H1 (cell line): ENCODE measurements at regions not wholly inside any gene's neighbourhood (a gene's known extent, or its start where the extent isn't known, plus 50 kb on each side); places are given as distances from the start of the nearest gene placed in this dataset.
"Not testable (repeated sequence)": the region's sequence is repeated elsewhere in the genome, so short reads cannot be mapped to it uniquely, and the experiment has no call there.

Source experiments
- CTCF ChIA-PET: fragments of 300-600 bp; sonication (Branson Sonifier 250); formaldehyde crosslinking; loops from one replicate; lab custom pipeline; 2021; ENCODE audit not compliant: partially characterized antibody; lab: Charles Lee
- POLR2A ChIA-PET: fragments of 300-600 bp; sonication (Branson Sonifier 250); formaldehyde crosslinking; loops from one replicate; lab custom pipeline; 2021; ENCODE audit warnings: inconsistent platforms; ENCODE audit not compliant: partially characterized antibody; lab: Charles Lee
- DNase-seq, 2 experiments: peaks; one replicate each; pipeline versions ENCODE4 v3.0.0 to v3.0.0-alpha.2; 2010 to 2022; ENCODE audit warnings: low spot score in 2 of 2, low read depth in 1 of 2, mixed read lengths in 1 of 2
- FAIRE-seq: peaks from 2 replicates; lab custom pipeline; 2011; peaks lifted over from hg19 to GRCh38; lab: Jason Lieb, UNC
- H2AFZ ChIP-seq: 2 replicates; pipeline ENCODE4 v1.8.1; 2012; ENCODE audit warnings: low read length, inconsistent platforms
- H2AK5ac ChIP-seq: 2 replicates; pipeline ENCODE4 v1.6.1; 2013; ENCODE audit warnings: low read depth, low read length
- H2BK120ac ChIP-seq: replicated peaks from 2 replicates; pipeline ENCODE3; 2013; ENCODE audit warnings: low read depth, low read length, inconsistent platforms
- H2BK12ac ChIP-seq: 2 replicates; pipeline ENCODE4 v1.6.1; 2013; ENCODE audit warnings: low read depth, low read length
- H2BK15ac ChIP-seq: 2 replicates; pipeline ENCODE4 v1.6.1; 2013; ENCODE audit warnings: low read length
- H2BK20ac ChIP-seq: 2 replicates; pipeline ENCODE4 v1.6.1; 2013; ENCODE audit warnings: low read length
- H2BK5ac ChIP-seq: 2 replicates; pipeline ENCODE4 v1.6.1; 2013; ENCODE audit warnings: low read depth, low read length
- H3K14ac ChIP-seq: 2 replicates; pipeline ENCODE4 v1.6.1; 2013; ENCODE audit warnings: inconsistent platforms; ENCODE audit not compliant: insufficient read length
- H3K18ac ChIP-seq: 2 replicates; pipeline ENCODE4 v1.6.1; 2013; ENCODE audit warnings: low read length; ENCODE audit errors: extremely low read depth
- H3K23ac ChIP-seq: 2 replicates; pipeline ENCODE4 v1.6.1; 2013; ENCODE audit warnings: inconsistent platforms; ENCODE audit not compliant: insufficient read length
- H3K23me2 ChIP-seq: 2 replicates; pipeline ENCODE4 v1.6.1; 2013; ENCODE audit warnings: low read depth, low read length
- H3K27ac ChIP-seq: 2 replicates; pipeline ENCODE4 v1.6.1; 2011; ENCODE audit warnings: low read depth, low read length, inconsistent platforms
- H3K27me3 ChIP-seq, 4 experiments: replicated peaks in 1 of 4; 1 replicate in 1 of 4; 2 replicates in 3 of 4; pipeline versions ENCODE4 v1.6.1 to v1.8.1; 2011 to 2013; ENCODE audit warnings: low read length in 3 of 4, mild to moderate bottlenecking in 3 of 4, inconsistent platforms in 2 of 4, mixed read lengths in 2 of 4, moderate library complexity in 1 of 4; ENCODE audit not compliant: control insufficient read depth in 3 of 4, insufficient read depth in 3 of 4; ENCODE audit errors: extremely low read depth in 1 of 4
- H3K36me3 ChIP-seq, 4 experiments: 2 replicates each; pipeline versions ENCODE4 v1.6.1 to v1.8.1; 2011 to 2013; ENCODE audit warnings: mild to moderate bottlenecking in 4 of 4, low read length in 3 of 4, moderate library complexity in 2 of 4, control low read depth in 1 of 4, inconsistent platforms in 1 of 4; ENCODE audit not compliant: insufficient read depth in 4 of 4, control insufficient read depth in 2 of 4
- H3K4ac ChIP-seq: replicated peaks from 2 replicates; pipeline ENCODE3; 2013; ENCODE audit warnings: low read length, low read depth, mixed read lengths, inconsistent platforms; ENCODE audit not compliant: insufficient read length
- H3K4me1 ChIP-seq, 4 experiments: replicated peaks in 1 of 4; 1 replicate in 1 of 4; 2 replicates in 3 of 4; pipeline versions ENCODE4 v1.6.1 to v1.8.1; 2011 to 2013; ENCODE audit warnings: low read length in 3 of 4, inconsistent platforms in 2 of 4, mixed read lengths in 1 of 4; ENCODE audit not compliant: insufficient read depth in 4 of 4, control insufficient read depth in 3 of 4
- H3K4me2 ChIP-seq, 2 experiments: 2 replicates each; pipeline versions ENCODE4 v1.6.1 to v1.8.1; 2011 to 2013; ENCODE audit warnings: low read depth in 2 of 2, low read length in 2 of 2, control low read depth in 1 of 2, inconsistent platforms in 1 of 2, mild to moderate bottlenecking in 1 of 2; ENCODE audit not compliant: insufficient read depth in 1 of 2
- H3K4me3 ChIP-seq, 4 experiments: fragments of 200-600, 300-600 bp in 1 of 4; sonication (generic), shearing (Covaris generic), sonication (Bioruptor Twin) in 1 of 4; 2 replicates each; pipeline versions ENCODE4 v1.5.1 to v1.8.1; 2011 to 2016; ENCODE audit warnings: low read length in 4 of 4, low read depth in 3 of 4, control low read depth in 2 of 4, inconsistent platforms in 2 of 4, mild to moderate bottlenecking in 2 of 4, mixed read lengths in 1 of 4, moderate library complexity in 1 of 4; ENCODE audit not compliant: insufficient read depth in 2 of 4; ENCODE audit errors: extremely low read depth in 1 of 4
- H3K56ac ChIP-seq: replicated peaks from 2 replicates; pipeline ENCODE3; 2013; ENCODE audit warnings: low read depth, mild to moderate bottlenecking, mixed read lengths, low read length, inconsistent platforms; ENCODE audit not compliant: insufficient read length
- H3K79me1 ChIP-seq: 2 replicates; pipeline ENCODE4 v1.6.1; 2013; ENCODE audit warnings: low read depth, low read length, control low read depth
- H3K79me2 ChIP-seq, 2 experiments: 2 replicates each; pipeline versions ENCODE4 v1.6.1 to v1.8.1; 2012 to 2013; ENCODE audit warnings: low read length in 2 of 2, mild to moderate bottlenecking in 2 of 2, inconsistent platforms in 1 of 2; ENCODE audit not compliant: insufficient read depth in 2 of 2, control insufficient read depth in 1 of 2
- H3K9ac ChIP-seq, 4 experiments: replicated peaks in 1 of 4; 1 replicate in 1 of 4; 2 replicates in 3 of 4; pipeline versions ENCODE4 v1.6.1 to v1.8.1; 2011 to 2013; ENCODE audit warnings: low read depth in 3 of 4, low read length in 3 of 4, control low read depth in 2 of 4, mild to moderate bottlenecking in 2 of 4, moderate library complexity in 2 of 4, inconsistent platforms in 1 of 4; ENCODE audit errors: extremely low read depth in 1 of 4
- H3K9me3 ChIP-seq, 2 experiments: 2 replicates each; pipeline versions ENCODE4 v1.6.1 to v1.8.1; 2012 to 2013; ENCODE audit warnings: mild to moderate bottlenecking in 2 of 2, moderate library complexity in 2 of 2, control low read depth in 1 of 2, inconsistent platforms in 1 of 2, low read depth in 1 of 2, low read length in 1 of 2, mixed read lengths in 1 of 2; ENCODE audit not compliant: insufficient read depth in 2 of 2
- H4K20me1 ChIP-seq, 2 experiments: replicated peaks in 1 of 2; 2 replicates each; pipeline versions ENCODE3 to v1.8.1; 2011 to 2013; ENCODE audit warnings: inconsistent platforms in 2 of 2, low read length in 2 of 2, mild to moderate bottlenecking in 1 of 2; ENCODE audit not compliant: insufficient read depth in 2 of 2, control insufficient read depth in 1 of 2
- H4K5ac ChIP-seq: 2 replicates; pipeline ENCODE4 v1.6.1; 2013; ENCODE audit warnings: low read length, low read depth, mixed read lengths, inconsistent platforms; ENCODE audit not compliant: insufficient read length
- H4K8ac ChIP-seq: 2 replicates; pipeline ENCODE4 v1.8.0; 2013; ENCODE audit warnings: mild to moderate bottlenecking, moderate library complexity, low read length, inconsistent platforms; ENCODE audit not compliant: insufficient read depth; ENCODE audit errors: extremely low read depth
- H4K91ac ChIP-seq: replicated peaks from 2 replicates; pipeline ENCODE3; 2013; ENCODE audit warnings: low read length, mixed read lengths, inconsistent platforms; ENCODE audit not compliant: insufficient read length
- RFX5 ChIP-seq: IDR thresholded peaks from 2 replicates; pipeline ENCODE4 v1.6.1; 2011; ENCODE audit warnings: low read depth, low read length, improper control_type of control experiment, borderline replicate concordance
- whole genome bisulfite sequencing, 2 experiments: shearing (Covaris generic) in 1 of 2; methylation state at CpG; one replicate each; pipeline versions ENCODE4 v1.1.6 to v1.1.7; 2013 to 2015; ENCODE audit warnings: low lambda C conversion rate in 2 of 2, mixed read lengths in 2 of 2, inconsistent platforms in 1 of 2, low coverage in 1 of 2, missing lambda C conversion rate in 1 of 2; ENCODE audit not compliant: insufficient replicate concordance in 2 of 2, insufficient coverage in 1 of 2, insufficient read length in 1 of 2; ENCODE audit errors: extremely low coverage in 1 of 2, missing lambda C conversion rate in 1 of 2; 5-methylcytosine and 5-hydroxymethylcytosine counted together

GRCh38 chr3:153055779-153056178 is 106.2 kb upstream of the RAP2B start:
- Histone ChIP-seq H2BK120ac (no peak overlapping the region), H3K79me2 (no peaks in the 10 kb centered on the region), H3K4me3 (no peak overlapping the region), H3K4me1 (no peaks in the 10 kb centered on the region), H4K5ac (no peak overlapping the region), H3K4ac (no peak overlapping the region), H3K27ac (no peak overlapping the region), H4K91ac (no peak overlapping the region), H3K18ac (no peak overlapping the region), H4K8ac (no peak overlapping the region), H3K9me3 (0 out of 4 replicates have a peak, but pooled peaks cover 0 to 2% of the 10 kb centered on the region in 2 experiments), H3K4me2 (no peak overlapping the region), H3K14ac (no peak overlapping the region), H3K36me3 (no peaks in the 10 kb centered on the region), H2BK5ac (no peak overlapping the region), H3K79me1 (no peaks in the 10 kb centered on the region), H3K56ac (no peak overlapping the region), H4K20me1 (no peaks in the 10 kb centered on the region), H3K9ac (no peak overlapping the region), H3K23me2 (no peaks in the 10 kb centered on the region), H2BK20ac (no peak overlapping the region), H2BK15ac (no peak overlapping the region), H2BK12ac (no peak overlapping the region), H2AFZ (no peak overlapping the region), H2AK5ac (no peak overlapping the region), H3K27me3 (no peaks in the 10 kb centered on the region), H3K23ac (no peak overlapping the region)
- 100% methylated on average over 1 of the region's 2 CpGs; no CpG with 5 or more reads in 1 of the 2 experiments for WGBS, 2 experiments
- ChIA-PET POLR2A (no interaction called here), CTCF (interaction anchor here (0.7 kb wide), 1 partner anchor 127 kb away, joined by 3 read pairs; no protein-coding TSS in a partner anchor)
- FAIRE-seq = no peak
- TF ChIP-seq RFX5 = no peak
- DNase-seq = no peak

- H3K79me1 ChIP-seq, H4K20me1 ChIP-seq, FAIRE-seq, H3K4me3 ChIP-seq, H3K27ac ChIP-seq, H2BK120ac ChIP-seq, H3K18ac ChIP-seq, H3K4me1 ChIP-seq, H3K4me2 ChIP-seq, POLR2A ChIA-PET, H2AFZ ChIP-seq, H2AK5ac ChIP-seq, H3K79me2 ChIP-seq, H2BK20ac ChIP-seq, DNase-seq, H2BK5ac ChIP-seq, H2BK15ac ChIP-seq, H3K9me3 ChIP-seq, H3K27me3 ChIP-seq, H3K4ac ChIP-seq, H3K9ac ChIP-seq, H4K91ac ChIP-seq, H4K5ac ChIP-seq, H4K8ac ChIP-seq, H3K23ac ChIP-seq, H3K23me2 ChIP-seq, H3K36me3 ChIP-seq, CTCF ChIA-PET, H2BK12ac ChIP-seq, H3K56ac ChIP-seq, H3K14ac ChIP-seq: not testable (repeated sequence)
- WGBS, 2 experiments = 85% methylated on average over 5 of the region's 6 CpGs; no CpG with 5 or more reads in 1 of the 2 experiments
These were observed 103.9 kb upstream of the RAP2B start for GRCh38 chr3:153058031-153058688.
